HK-2 (cell line): ENCODE measurements at regions not wholly inside any gene's neighbourhood (a gene's known extent, or its start where the extent isn't known, plus 50 kb on each side); places are given as distances from the start of the nearest gene placed in this dataset.

Source experiments
- DNase-seq: peaks from one replicate; pipeline ENCODE4 v3.0.0-alpha.2; 2018; ENCODE audit not compliant: unreplicated experiment

DNA sequence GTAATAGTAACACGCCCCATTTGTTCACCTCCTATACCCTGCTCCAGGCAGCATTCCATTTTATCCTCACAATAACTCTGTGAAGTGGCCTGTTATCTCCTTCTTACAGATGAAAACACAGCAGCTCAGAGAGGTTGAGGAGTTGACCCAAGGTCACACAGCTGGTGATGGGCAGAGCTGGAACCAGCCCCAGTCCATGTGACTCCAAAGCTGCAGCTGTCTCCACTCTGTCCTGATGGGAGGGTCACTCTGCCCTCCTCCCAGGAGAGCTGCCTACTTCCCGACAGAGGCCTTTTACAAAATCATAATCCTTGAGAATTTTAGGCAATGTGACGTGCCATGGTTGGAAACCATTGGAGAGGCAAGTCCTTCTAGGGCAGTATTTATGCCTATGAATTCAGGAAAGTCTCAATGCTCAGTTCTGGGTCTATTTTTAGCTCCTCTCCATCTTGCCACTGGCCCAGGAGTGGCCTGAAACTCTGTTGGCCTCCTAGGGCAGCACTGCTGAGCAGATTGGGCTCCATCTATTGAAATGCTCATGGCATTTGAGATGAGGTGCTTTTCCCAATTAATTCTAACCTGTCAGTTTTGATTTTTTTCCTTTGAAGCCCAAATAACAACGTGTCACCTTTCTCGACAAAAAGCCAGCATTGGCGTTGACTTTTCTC is 50.1 kb upstream of the KCNK12 start:
- no peak for DNase-seq
